ENCODE measurements at regions not wholly inside any gene's neighbourhood (a gene's known extent, or its start where the extent isn't known, plus 50 kb on each side); places are given as distances from the start of the nearest gene placed in this dataset.

- TF ChIP-seq TAF1 (IDR thresholded peaks at IDR 0.05; ENCODE audit: borderline replicate concordance, insufficient read depth, low read length), result no peak
- no peak for TF ChIP-seq FOXP2 (optimal IDR thresholded peaks at IDR 0.05; ENCODE audit: borderline replicate concordance, extremely low read depth, extremely low read length, insufficient read depth)
- TF ChIP-seq, protein P1, sequence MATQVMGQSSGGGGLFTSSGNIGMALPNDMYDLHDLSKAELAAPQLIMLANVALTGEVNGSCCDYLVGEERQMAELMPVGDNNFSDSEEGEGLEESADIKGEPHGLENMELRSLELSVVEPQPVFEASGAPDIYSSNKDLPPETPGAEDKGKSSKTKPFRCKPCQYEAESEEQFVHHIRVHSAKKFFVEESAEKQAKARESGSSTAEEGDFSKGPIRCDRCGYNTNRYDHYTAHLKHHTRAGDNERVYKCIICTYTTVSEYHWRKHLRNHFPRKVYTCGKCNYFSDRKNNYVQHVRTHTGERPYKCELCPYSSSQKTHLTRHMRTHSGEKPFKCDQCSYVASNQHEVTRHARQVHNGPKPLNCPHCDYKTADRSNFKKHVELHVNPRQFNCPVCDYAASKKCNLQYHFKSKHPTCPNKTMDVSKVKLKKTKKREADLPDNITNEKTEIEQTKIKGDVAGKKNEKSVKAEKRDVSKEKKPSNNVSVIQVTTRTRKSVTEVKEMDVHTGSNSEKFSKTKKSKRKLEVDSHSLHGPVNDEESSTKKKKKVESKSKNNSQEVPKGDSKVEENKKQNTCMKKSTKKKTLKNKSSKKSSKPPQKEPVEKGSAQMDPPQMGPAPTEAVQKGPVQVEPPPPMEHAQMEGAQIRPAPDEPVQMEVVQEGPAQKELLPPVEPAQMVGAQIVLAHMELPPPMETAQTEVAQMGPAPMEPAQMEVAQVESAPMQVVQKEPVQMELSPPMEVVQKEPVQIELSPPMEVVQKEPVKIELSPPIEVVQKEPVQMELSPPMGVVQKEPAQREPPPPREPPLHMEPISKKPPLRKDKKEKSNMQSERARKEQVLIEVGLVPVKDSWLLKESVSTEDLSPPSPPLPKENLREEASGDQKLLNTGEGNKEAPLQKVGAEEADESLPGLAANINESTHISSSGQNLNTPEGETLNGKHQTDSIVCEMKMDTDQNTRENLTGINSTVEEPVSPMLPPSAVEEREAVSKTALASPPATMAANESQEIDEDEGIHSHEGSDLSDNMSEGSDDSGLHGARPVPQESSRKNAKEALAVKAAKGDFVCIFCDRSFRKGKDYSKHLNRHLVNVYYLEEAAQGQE (IDR thresholded peaks at IDR 0.05; ENCODE audit: insufficient read depth in 1 of 2, low read depth in 2 of 2, low read length in 2 of 2), result no peak
- no peak for TF ChIP-seq SIN3A (IDR thresholded peaks at IDR 0.05; ENCODE audit: borderline replicate concordance, insufficient read depth, low read length)
- no peak for TF ChIP-seq POLR2AphosphoS5 (IDR thresholded peaks at IDR 0.05; ENCODE audit: low read depth, low read length)
These were observed 311.0 kb upstream of the PROX1 start for GRCh38 chr1:213676736-213677135.

- TF ChIP-seq SIN3A (IDR thresholded peaks at IDR 0.05; ENCODE audit: borderline replicate concordance, insufficient read depth, low read length) (no peak), POLR2AphosphoS5 (IDR thresholded peaks at IDR 0.05; ENCODE audit: low read depth, low read length) (no peak), TAF1 (IDR thresholded peaks at IDR 0.05; ENCODE audit: borderline replicate concordance, insufficient read depth, low read length) (no peak), FOXP2 (optimal IDR thresholded peaks at IDR 0.05; ENCODE audit: borderline replicate concordance, extremely low read depth, extremely low read length, insufficient read depth) (no peak)
- TF ChIP-seq, protein P1 (IDR thresholded peaks at IDR 0.05; ENCODE audit: insufficient read depth in 1 of 2, low read depth in 2 of 2, low read length in 2 of 2), result no peak
These were observed 309.4 kb upstream of the PROX1 start for GRCh38 chr1:213678348-213678747.

DNA sequence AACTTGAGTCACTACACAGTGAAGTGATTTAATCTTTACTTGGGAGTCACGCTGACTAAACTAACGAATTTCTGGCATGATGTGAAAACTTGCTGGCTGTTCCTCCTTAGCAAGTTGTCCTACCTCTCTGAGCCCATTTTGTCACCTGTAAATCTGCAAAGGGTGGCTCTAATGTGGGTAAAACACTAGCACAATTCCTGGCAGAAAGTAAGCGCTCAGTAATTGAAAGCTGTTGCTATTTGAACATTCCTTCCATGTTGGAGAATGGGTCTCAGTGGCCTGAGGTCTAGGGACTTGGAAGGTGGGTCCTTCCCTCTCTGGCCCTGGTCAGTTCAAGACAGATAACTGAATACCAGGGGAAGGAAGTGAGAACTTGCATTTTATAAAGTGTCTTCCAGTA is 309.0 kb upstream of the PROX1 start:
- TF ChIP-seq POLR2AphosphoS5 (IDR thresholded peaks at IDR 0.05; ENCODE audit: low read depth, low read length) (no peak), SIN3A (IDR thresholded peaks at IDR 0.05; ENCODE audit: borderline replicate concordance, insufficient read depth, low read length) (no peak), FOXP2 (optimal IDR thresholded peaks at IDR 0.05; ENCODE audit: borderline replicate concordance, extremely low read depth, extremely low read length, insufficient read depth) (no peak)
- TF ChIP-seq, protein P1 (IDR thresholded peaks at IDR 0.05; ENCODE audit: insufficient read depth in 1 of 2, low read depth in 2 of 2, low read length in 2 of 2), result no peak

DNA sequence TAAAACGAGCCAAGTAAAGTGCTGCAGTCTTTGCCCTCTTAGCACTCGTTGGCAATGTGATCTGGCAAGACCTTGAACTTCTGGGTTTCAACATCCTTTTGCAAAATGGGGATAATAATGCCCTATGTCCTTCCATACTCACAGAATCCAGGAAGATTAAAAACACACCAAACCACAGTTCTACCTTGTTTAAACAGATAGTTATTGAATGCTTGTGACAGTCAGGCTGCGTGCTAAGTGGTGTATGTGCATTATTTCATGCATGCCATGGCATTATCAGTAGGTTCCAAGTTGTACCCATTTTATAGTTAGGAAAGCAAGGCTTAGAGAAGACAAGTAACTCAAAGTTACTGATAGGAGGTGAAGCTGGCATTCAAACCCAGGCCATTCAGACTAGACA is 308.6 kb upstream of the PROX1 start:
- no peak for TF ChIP-seq SIN3A (IDR thresholded peaks at IDR 0.05; ENCODE audit: borderline replicate concordance, insufficient read depth, low read length)

GRCh38 chr1:213680677-213681325 is 307.0 kb upstream of the PROX1 start:
- TF ChIP-seq SIN3A (IDR thresholded peaks at IDR 0.05; ENCODE audit: borderline replicate concordance, insufficient read depth, low read length), result no peak
- no peak for TF ChIP-seq POLR2AphosphoS5 (IDR thresholded peaks at IDR 0.05; ENCODE audit: low read depth, low read length)
- TF ChIP-seq TAF1 (IDR thresholded peaks at IDR 0.05; ENCODE audit: borderline replicate concordance, insufficient read depth, low read length), result no peak
- TF ChIP-seq FOXP2 (optimal IDR thresholded peaks at IDR 0.05; ENCODE audit: borderline replicate concordance, extremely low read depth, extremely low read length, insufficient read depth), result no peak
- TF ChIP-seq, protein P1 (IDR thresholded peaks at IDR 0.05; ENCODE audit: insufficient read depth in 1 of 2, low read depth in 2 of 2, low read length in 2 of 2), result no peak
